Vagina (tissue), 2 donors: ENCODE measurements at regions not wholly inside any gene's neighbourhood (a gene's known extent, or its start where the extent isn't known, plus 50 kb on each side); places are given as distances from the start of the nearest gene placed in this dataset.

Experiments
- CTCF ChIP-seq, 3 experiments: fragments of 450-650 bp in 2 of 3; fragments of 200-600 bp in 1 of 3; sonication (generic) in 1 of 3; IDR thresholded peaks; one replicate each; pipeline ENCODE4 v1.5.1; 2017 to 2019; ENCODE audit warnings: antibody characterized with exemption in 3 of 3, mild to moderate bottlenecking in 2 of 3, moderate library complexity in 2 of 3
- POLR2A ChIP-seq, 2 donors: fragments of 450-650 bp; IDR thresholded peaks; one replicate each; pipeline ENCODE4 v1.6.1; 2017; ENCODE audit warnings: antibody characterized with exemption in 2 of 2, mild to moderate bottlenecking in 2 of 2, moderate library complexity in 2 of 2
- POLR2AphosphoS5 ChIP-seq, 2 donors: sonication (generic); formaldehyde crosslinking; IDR thresholded peaks; one replicate each; pipeline ENCODE4 v1.9.0; 2017; ENCODE audit warnings: antibody characterized with exemption in 2 of 2, mild to moderate bottlenecking in 2 of 2, low read depth in 1 of 2; ENCODE audit not compliant: insufficient read depth in 1 of 2

- TF ChIP-seq CTCF (IDR thresholded peaks at IDR 0.05) (no peak), POLR2A (IDR thresholded peaks at IDR 0.05) (no peak), POLR2AphosphoS5 (IDR thresholded peaks at IDR 0.05; ENCODE audit: insufficient read depth in 1 of 2, low read depth in 1 of 2) (no peak)
Observed at GRCh38 chr2:107112561-107112960, 226.6 kb upstream of the ST6GAL2 start.
